H9 (cell line): ENCODE measurements at regions not wholly inside any gene's neighbourhood (a gene's known extent, or its start where the extent isn't known, plus 50 kb on each side); places are given as distances from the start of the nearest gene placed in this dataset.

Experiments used
- DNase-seq: peaks from one replicate; pipeline ENCODE4 v3.0.0-alpha.2; 2017
- H2AFZ ChIP-seq: one replicate; pipeline ENCODE4 v1.6.1; 2013; ENCODE audit warnings: mild to moderate bottlenecking, low read length, control low read depth, moderate library complexity
- H2AK5ac ChIP-seq: 2 replicates; pipeline ENCODE4 v1.6.1; 2013; ENCODE audit warnings: low read length, control low read depth, mixed read lengths; ENCODE audit not compliant: insufficient read length
- H2BK120ac ChIP-seq: one replicate; pipeline ENCODE4 v1.6.1; 2013; ENCODE audit warnings: low read depth, mild to moderate bottlenecking, low read length, control low read depth, inconsistent platforms; ENCODE audit not compliant: poor library complexity, severe bottlenecking
- H2BK12ac ChIP-seq: 2 replicates; pipeline ENCODE4 v1.6.1; 2013; ENCODE audit warnings: low read length, control low read depth, mixed read lengths, low read depth; ENCODE audit not compliant: insufficient read length
- H2BK15ac ChIP-seq: 2 replicates; pipeline ENCODE4 v1.6.1; 2013; ENCODE audit warnings: low read depth, low read length, control low read depth
- H2BK20ac ChIP-seq: one replicate; pipeline ENCODE4 v1.6.1; 2013; ENCODE audit warnings: low read depth, mild to moderate bottlenecking, low read length, control low read depth, inconsistent platforms; ENCODE audit not compliant: poor library complexity, severe bottlenecking
- H2BK5ac ChIP-seq: 2 replicates; pipeline ENCODE4 v1.6.1; 2013; ENCODE audit warnings: low read length, control low read depth, mixed read lengths; ENCODE audit not compliant: insufficient read length
- H3K14ac ChIP-seq: 2 replicates; pipeline ENCODE4 v1.6.1; 2013; ENCODE audit warnings: low read length, control low read depth; ENCODE audit not compliant: insufficient read depth
- H3K18ac ChIP-seq: 2 replicates; pipeline ENCODE4 v1.6.1; 2013; ENCODE audit warnings: low read depth, mild to moderate bottlenecking, mixed read lengths, low read length, control low read depth; ENCODE audit not compliant: insufficient read length
- H3K23ac ChIP-seq: 2 replicates; pipeline ENCODE4 v1.6.1; 2013; ENCODE audit warnings: low read length, control low read depth, mixed read lengths, low read depth; ENCODE audit not compliant: insufficient read length
- H3K23me2 ChIP-seq: 2 replicates; pipeline ENCODE4 v1.6.1; 2013; ENCODE audit warnings: low read depth, mild to moderate bottlenecking, mixed read lengths, low read length, control low read depth; ENCODE audit not compliant: insufficient read length, poor library complexity, severe bottlenecking
- H3K27ac ChIP-seq: 2 replicates; pipeline ENCODE4 v1.5.1; 2013; ENCODE audit warnings: low read length, control low read depth, mixed read lengths, low read depth; ENCODE audit not compliant: insufficient read length
- H3K27me3 ChIP-seq: 2 replicates; pipeline ENCODE4 v1.6.1; 2013; ENCODE audit warnings: low read length, control low read depth, inconsistent platforms; ENCODE audit not compliant: insufficient read depth
- H3K4ac ChIP-seq: 2 replicates; pipeline ENCODE4 v1.6.1; 2013; ENCODE audit warnings: low read depth, mild to moderate bottlenecking, control low read depth, inconsistent platforms, low read length, moderate library complexity
- H3K4me1 ChIP-seq: 2 replicates; pipeline ENCODE4 v1.6.1; 2013; ENCODE audit warnings: low read length, control low read depth, inconsistent platforms; ENCODE audit not compliant: insufficient read depth
- H3K4me2 ChIP-seq: 2 replicates; pipeline ENCODE4 v1.6.1; 2013; ENCODE audit warnings: low read length, control low read depth, mixed read lengths; ENCODE audit not compliant: insufficient read length, insufficient read depth
- H3K56ac ChIP-seq: 2 replicates; pipeline ENCODE4 v1.6.1; 2013; ENCODE audit warnings: low read depth, mild to moderate bottlenecking, mixed read lengths, low read length, control low read depth; ENCODE audit not compliant: insufficient read length
- H3K79me1 ChIP-seq: 2 replicates; pipeline ENCODE4 v1.6.1; 2013; ENCODE audit warnings: low read depth, mild to moderate bottlenecking, moderate library complexity, low read length, control low read depth, inconsistent platforms; ENCODE audit not compliant: insufficient read depth, poor library complexity, severe bottlenecking
- H3K79me2 ChIP-seq: 2 replicates; pipeline ENCODE4 v1.6.1; 2013; ENCODE audit warnings: low read length, control low read depth, inconsistent platforms; ENCODE audit not compliant: insufficient read depth
- H3K9ac ChIP-seq: 2 replicates; pipeline ENCODE4 v1.6.1; 2013; ENCODE audit warnings: low read length, control low read depth, mixed read lengths; ENCODE audit not compliant: insufficient read length; ENCODE audit errors: extremely low read depth
- H3K9me3 ChIP-seq: one replicate; pipeline ENCODE4 v1.6.1; 2013; ENCODE audit warnings: low read depth, low read length, inconsistent platforms; ENCODE audit not compliant: control insufficient read depth
- H3T11ph ChIP-seq: one replicate; pipeline ENCODE4 v1.6.1; 2013; ENCODE audit warnings: mild to moderate bottlenecking, low read length, control low read depth, inconsistent platforms
- H4K20me1 ChIP-seq: one replicate; pipeline ENCODE4 v1.6.1; 2013; ENCODE audit not compliant: control insufficient read depth, insufficient read length, insufficient read depth
- H4K5ac ChIP-seq: 2 replicates; pipeline ENCODE4 v1.6.1; 2013; ENCODE audit warnings: low read depth, mild to moderate bottlenecking, mixed read lengths, low read length, control low read depth; ENCODE audit not compliant: insufficient read length
- H4K8ac ChIP-seq: replicated peaks from 2 replicates; pipeline ENCODE4 v1.6.1; 2013; ENCODE audit warnings: low read length, control low read depth, mixed read lengths, low read depth; ENCODE audit not compliant: insufficient read length
- H4K91ac ChIP-seq: 2 replicates; pipeline ENCODE4 v1.6.1; 2013; ENCODE audit warnings: low read depth, mild to moderate bottlenecking, moderate library complexity, mixed read lengths, low read length, control low read depth; ENCODE audit not compliant: insufficient read length
- H3K27ac Mint-ChIP-seq, 3 experiments: 2 replicates in 2 of 3; 3 replicates in 1 of 3; pipeline ENCODE4 v1.8.0; 2020 to 2021; ENCODE audit warnings: mixed read lengths in 3 of 3, mild to moderate bottlenecking in 1 of 3, moderate library complexity in 1 of 3
- H3K27me3 Mint-ChIP-seq: 2 replicates; pipeline ENCODE4 v1.8.0; 2021; ENCODE audit warnings: low read depth, mild to moderate bottlenecking, moderate library complexity, mixed read lengths
- H3K36me3 Mint-ChIP-seq, 3 experiments: 2 replicates in 2 of 3; 3 replicates in 1 of 3; pipeline ENCODE4 v1.8.0; 2020 to 2021; ENCODE audit warnings: low read depth in 3 of 3, mixed read lengths in 3 of 3; ENCODE audit not compliant: insufficient read depth in 1 of 3
- H3K4me1 Mint-ChIP-seq, 2 experiments: 2 replicates each; pipeline ENCODE4 v1.8.0; 2020; ENCODE audit warnings: mixed read lengths in 2 of 2
- H3K4me3 Mint-ChIP-seq, 2 experiments: 2 replicates in 1 of 2; 3 replicates in 1 of 2; pipeline ENCODE4 v1.8.0; 2020 to 2021; ENCODE audit warnings: mild to moderate bottlenecking in 2 of 2, mixed read lengths in 2 of 2, moderate library complexity in 1 of 2
- H3K9me3 Mint-ChIP-seq, 2 experiments: 2 replicates in 1 of 2; 3 replicates in 1 of 2; pipeline ENCODE4 v1.8.0; 2020; ENCODE audit warnings: mild to moderate bottlenecking in 2 of 2, mixed read lengths in 2 of 2, moderate library complexity in 1 of 2
- WGBS: extraction: QIAGEN DNeasy Blood & Tissue Kit; methylation state at CpG from one replicate; pipeline ENCODE4 v1.1.7; 2013; ENCODE audit warnings: missing lambda C conversion rate, low lambda C conversion rate, mixed read lengths; ENCODE audit not compliant: insufficient read length; ENCODE audit errors: extremely low coverage; 5-methylcytosine and 5-hydroxymethylcytosine counted together
- TF ChIP-seq, protein P1 (sequence below): fragments of 200-600 bp; sonication (generic); conservative IDR thresholded peaks from 3 replicates; pipeline ENCODE4 v1.8.0; 2021; ENCODE audit warnings: antibody characterized with exemption, mild to moderate bottlenecking

- H3K9me3 Mint-ChIP-seq, result no peaks in the 10 kb centered on the region
- no peak overlapping the region for H2BK5ac ChIP-seq
- no peaks in the 10 kb centered on the region for H3K79me2 ChIP-seq
- no peak overlapping the region for H3K4me2 ChIP-seq
- H3K36me3 Mint-ChIP-seq, result no peaks in the 10 kb centered on the region; a peak in 1 of 7 replicates
- no peaks in the 10 kb centered on the region for H3K79me1 ChIP-seq
- H3K14ac ChIP-seq, result no peak overlapping the region
- H3T11ph ChIP-seq, result no peak overlapping the region
- no peak overlapping the region for H3K23ac ChIP-seq
- no peaks in the 10 kb centered on the region; the same call in 1 of the 2 replicates for H3K27me3 Mint-ChIP-seq
- WGBS, result no CpG with 5 or more reads among the region's 2 CpGs
- no peak overlapping the region for H3K4me3 Mint-ChIP-seq
- H3K4ac ChIP-seq, result no peak overlapping the region
- H4K5ac ChIP-seq, result no peak overlapping the region
- H3K27ac Mint-ChIP-seq, result no peak overlapping the region
- no peak overlapping the region for H3K18ac ChIP-seq
- no peaks in the 10 kb centered on the region for H4K20me1 ChIP-seq
- H3K56ac ChIP-seq, result no peak overlapping the region
- no peak overlapping the region for H2BK120ac ChIP-seq
- H3K4me1 ChIP-seq, result no peaks in the 10 kb centered on the region
- no peak overlapping the region for H3K27ac ChIP-seq
- H2BK15ac ChIP-seq, result no peak overlapping the region
- no peaks in the 10 kb centered on the region for H3K9me3 ChIP-seq
- H3K9ac ChIP-seq, result no peak overlapping the region
- peaks cover 7 to 10% of the 10 kb centered on the region in 2 experiments; a peak in 3 of 4 replicates for H3K4me1 Mint-ChIP-seq
- H3K23me2 ChIP-seq, result no peaks in the 10 kb centered on the region
- no peak overlapping the region for H2BK12ac ChIP-seq
- H4K91ac ChIP-seq, result no peak overlapping the region
- H2AK5ac ChIP-seq, result no peak overlapping the region
- DNase-seq, result no peak
- no peaks in the 10 kb centered on the region for H3K27me3 ChIP-seq
- no peak overlapping the region for H2AFZ ChIP-seq
- H2BK20ac ChIP-seq, result no peak overlapping the region
- TF ChIP-seq, protein P1, sequence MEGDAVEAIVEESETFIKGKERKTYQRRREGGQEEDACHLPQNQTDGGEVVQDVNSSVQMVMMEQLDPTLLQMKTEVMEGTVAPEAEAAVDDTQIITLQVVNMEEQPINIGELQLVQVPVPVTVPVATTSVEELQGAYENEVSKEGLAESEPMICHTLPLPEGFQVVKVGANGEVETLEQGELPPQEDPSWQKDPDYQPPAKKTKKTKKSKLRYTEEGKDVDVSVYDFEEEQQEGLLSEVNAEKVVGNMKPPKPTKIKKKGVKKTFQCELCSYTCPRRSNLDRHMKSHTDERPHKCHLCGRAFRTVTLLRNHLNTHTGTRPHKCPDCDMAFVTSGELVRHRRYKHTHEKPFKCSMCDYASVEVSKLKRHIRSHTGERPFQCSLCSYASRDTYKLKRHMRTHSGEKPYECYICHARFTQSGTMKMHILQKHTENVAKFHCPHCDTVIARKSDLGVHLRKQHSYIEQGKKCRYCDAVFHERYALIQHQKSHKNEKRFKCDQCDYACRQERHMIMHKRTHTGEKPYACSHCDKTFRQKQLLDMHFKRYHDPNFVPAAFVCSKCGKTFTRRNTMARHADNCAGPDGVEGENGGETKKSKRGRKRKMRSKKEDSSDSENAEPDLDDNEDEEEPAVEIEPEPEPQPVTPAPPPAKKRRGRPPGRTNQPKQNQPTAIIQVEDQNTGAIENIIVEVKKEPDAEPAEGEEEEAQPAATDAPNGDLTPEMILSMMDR, result no peak
- no peak overlapping the region for H4K8ac ChIP-seq
Observed at GRCh38 chr11:28675183-28675582, 567.0 kb downstream of the METTL15 start.
